Liver (tissue), 8 donors: ENCODE measurements at regions not wholly inside any gene's neighbourhood (a gene's known extent, or its start where the extent isn't known, plus 50 kb on each side); places are given as distances from the start of the nearest gene placed in this dataset.

Experiments used
- DNase-seq: peaks from one replicate; pipeline ENCODE4 v3.0.0-alpha.2; 2017; ENCODE audit warnings: low spot score
- H3K27ac ChIP-seq, 2 donors: one replicate each; pipeline ENCODE4 v1.7.0; 2013; ENCODE audit warnings: inconsistent platforms in 2 of 2, low read length in 2 of 2, control low read depth in 1 of 2, low read depth in 1 of 2, mild to moderate bottlenecking in 1 of 2
- H3K27me3 ChIP-seq, 4 donors: one replicate each; pipeline versions ENCODE4 v1.6.1 to v1.7.0; 2013; ENCODE audit warnings: low read length in 3 of 4, inconsistent platforms in 1 of 4, mild to moderate bottlenecking in 1 of 4, moderate library complexity in 1 of 4; ENCODE audit not compliant: control insufficient read depth in 4 of 4, insufficient read depth in 4 of 4
- H3K36me3 ChIP-seq, 4 donors: one replicate each; pipeline versions ENCODE4 v1.6.1 to v1.7.0; 2013; ENCODE audit warnings: low read length in 3 of 4, mild to moderate bottlenecking in 3 of 4, low read depth in 1 of 4, moderate library complexity in 1 of 4; ENCODE audit not compliant: control insufficient read depth in 4 of 4, insufficient read depth in 3 of 4
- H3K4me1 ChIP-seq, 4 donors: one replicate each; pipeline versions ENCODE4 v1.6.1 to v1.7.0; 2013; ENCODE audit warnings: low read length in 3 of 4, mild to moderate bottlenecking in 3 of 4, moderate library complexity in 1 of 4; ENCODE audit not compliant: control insufficient read depth in 4 of 4, insufficient read depth in 4 of 4
- H3K4me3 ChIP-seq, 3 donors: one replicate each; pipeline versions ENCODE4 v1.6.1 to v1.7.0; 2013; ENCODE audit warnings: low read length in 3 of 3, control low read depth in 1 of 3, low read depth in 1 of 3, mild to moderate bottlenecking in 1 of 3
- H3K9ac ChIP-seq, 2 donors: one replicate each; pipeline ENCODE4 v1.7.0; 2013; ENCODE audit warnings: low read length in 2 of 2, mild to moderate bottlenecking in 2 of 2, moderate library complexity in 2 of 2, control low read depth in 1 of 2, low read depth in 1 of 2
- H3K9me3 ChIP-seq, 4 donors: one replicate each; pipeline versions ENCODE4 v1.6.1 to v1.7.0; 2013; ENCODE audit warnings: low read length in 3 of 4; ENCODE audit not compliant: control insufficient read depth in 4 of 4
- EGR1 ChIP-seq, 2 donors: IDR thresholded peaks; 2 replicates each; pipeline ENCODE4 v1.6.1; 2016 to 2018; ENCODE audit warnings: antibody characterized with exemption in 2 of 2, low read depth in 2 of 2
- FOXA1 ChIP-seq: IDR thresholded peaks from 2 replicates; pipeline ENCODE4 v1.6.1; 2016; ENCODE audit warnings: antibody characterized with exemption
- FOXA2 ChIP-seq: IDR thresholded peaks from 2 replicates; pipeline ENCODE4 v1.6.1; 2016; ENCODE audit warnings: antibody characterized with exemption
- GABPA ChIP-seq, 2 donors: IDR thresholded peaks in 1 of 2; conservative IDR thresholded peaks in 1 of 2; 2 replicates each; pipeline ENCODE4 v1.6.1; 2016; ENCODE audit warnings: antibody characterized with exemption in 2 of 2, mild to moderate bottlenecking in 1 of 2, moderate library complexity in 1 of 2
- HNF4A ChIP-seq, 2 donors: conservative IDR thresholded peaks; 2 replicates each; pipeline ENCODE4 v1.6.1; 2016; ENCODE audit warnings: antibody characterized with exemption in 2 of 2, mild to moderate bottlenecking in 2 of 2
- JUND ChIP-seq, 2 donors: IDR thresholded peaks; 2 replicates each; pipeline ENCODE4 v1.6.1; 2016; ENCODE audit warnings: antibody characterized with exemption in 2 of 2
- RAD21 ChIP-seq, 2 donors: IDR thresholded peaks; 2 replicates each; pipeline ENCODE4 v1.6.1; 2016; ENCODE audit warnings: antibody characterized with exemption in 2 of 2, mild to moderate bottlenecking in 2 of 2
- RXRA ChIP-seq, 2 donors: IDR thresholded peaks; 2 replicates each; pipeline ENCODE4 v1.6.1; 2017 to 2018; ENCODE audit warnings: antibody characterized with exemption in 2 of 2, mild to moderate bottlenecking in 1 of 2
- SP1 ChIP-seq: IDR thresholded peaks from 2 replicates; pipeline ENCODE4 v1.6.1; 2018; ENCODE audit warnings: antibody characterized with exemption, mild to moderate bottlenecking
- TAF1 ChIP-seq: conservative IDR thresholded peaks from 2 replicates; pipeline ENCODE4 v1.6.1; 2016; ENCODE audit warnings: antibody characterized with exemption, mild to moderate bottlenecking
- WGBS: extraction: QIAGEN DNeasy Blood & Tissue Kit; methylation state at CpG from one replicate; pipeline ENCODE4 v1.1.7; 2013; 5-methylcytosine and 5-hydroxymethylcytosine counted together
- TF ChIP-seq, protein P1 (sequence below): fragments of 150-350 bp; IDR thresholded peaks from 2 replicates; pipeline ENCODE4 v1.5.1; 2017; ENCODE audit warnings: improper control_type of control experiment, low read depth, low read length; ENCODE audit not compliant: missing input control
- TF ChIP-seq, protein P2 (sequence below): IDR thresholded peaks from 2 replicates; pipeline ENCODE4 v1.6.1; 2016; ENCODE audit warnings: antibody characterized with exemption, mild to moderate bottlenecking
- TF ChIP-seq, protein P3 (sequence below): IDR thresholded peaks from 2 replicates; pipeline ENCODE4 v1.6.1; 2016; ENCODE audit warnings: antibody characterized with exemption
- TF ChIP-seq, protein P4 (sequence below): IDR thresholded peaks from 2 replicates; pipeline ENCODE4 v1.6.1; 2016; ENCODE audit warnings: antibody characterized with exemption
- TF ChIP-seq, protein P5 (sequence below): IDR thresholded peaks from 2 replicates; pipeline ENCODE4 v1.6.1; 2016; ENCODE audit warnings: antibody characterized with exemption
- donor health status: healthy.
- donor health status: healthy.
- donor health status: healthy.
- donor health status: healthy.
- donor health status: healthy.

DNA sequence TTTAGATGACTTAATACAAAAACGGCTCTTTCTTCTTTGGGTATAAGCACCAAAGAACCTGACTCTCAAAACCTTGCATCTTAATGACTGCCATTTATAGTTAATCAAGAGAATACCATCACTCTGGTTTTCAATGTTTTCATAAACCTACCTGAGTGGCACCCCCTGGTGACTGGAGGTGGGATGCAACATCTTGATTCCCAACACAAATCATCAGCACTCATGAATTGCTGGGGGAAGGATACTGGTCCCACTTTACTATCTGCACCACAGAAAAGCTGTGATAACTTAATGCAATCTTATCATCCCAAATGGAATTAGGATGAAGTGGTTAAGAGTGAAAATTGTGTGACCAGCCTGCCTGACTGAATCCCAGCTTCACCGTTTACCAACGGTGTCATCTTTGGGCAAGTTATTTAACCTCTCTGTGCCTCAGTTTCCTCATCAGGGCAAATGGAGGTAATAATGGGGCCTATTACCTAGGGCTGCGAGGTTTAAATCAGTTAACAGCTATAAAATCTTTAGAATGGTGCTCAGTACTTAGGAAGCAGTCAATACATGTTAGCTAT, 366.4 kb downstream of the KLF12 start:
- H3K4me1 ChIP-seq: peaks cover 5 to 34% (median 29%) of the 10 kb centered on the region in 4 donors
- no peak overlapping the region for H3K9ac ChIP-seq
- H3K9me3 ChIP-seq: no peaks in the 10 kb centered on the region
- 85% methylated on average over 4 of the region's 4 CpGs for WGBS
- H3K4me3 ChIP-seq: no peak overlapping the region
- H3K27me3 ChIP-seq: no peaks in the 10 kb centered on the region
- H3K27ac ChIP-seq: peak overlapping the region; percentile 66 to 69
- TF ChIP-seq RXRA (IDR thresholded peaks at IDR 0.05) (no peak), HNF4A (conservative IDR thresholded peaks at IDR 0.05) (no peak), GABPA (IDR thresholded peaks at IDR 0.05 in 1 of 2, conservative IDR thresholded peaks at IDR 0.05 in 1 of 2) (no peak), RAD21 (IDR thresholded peaks at IDR 0.05) (peak in 1 of 2 donors; percentile 56), SP1 (no peak), FOXA2 (no peak)
- TF ChIP-seq, protein P1, sequence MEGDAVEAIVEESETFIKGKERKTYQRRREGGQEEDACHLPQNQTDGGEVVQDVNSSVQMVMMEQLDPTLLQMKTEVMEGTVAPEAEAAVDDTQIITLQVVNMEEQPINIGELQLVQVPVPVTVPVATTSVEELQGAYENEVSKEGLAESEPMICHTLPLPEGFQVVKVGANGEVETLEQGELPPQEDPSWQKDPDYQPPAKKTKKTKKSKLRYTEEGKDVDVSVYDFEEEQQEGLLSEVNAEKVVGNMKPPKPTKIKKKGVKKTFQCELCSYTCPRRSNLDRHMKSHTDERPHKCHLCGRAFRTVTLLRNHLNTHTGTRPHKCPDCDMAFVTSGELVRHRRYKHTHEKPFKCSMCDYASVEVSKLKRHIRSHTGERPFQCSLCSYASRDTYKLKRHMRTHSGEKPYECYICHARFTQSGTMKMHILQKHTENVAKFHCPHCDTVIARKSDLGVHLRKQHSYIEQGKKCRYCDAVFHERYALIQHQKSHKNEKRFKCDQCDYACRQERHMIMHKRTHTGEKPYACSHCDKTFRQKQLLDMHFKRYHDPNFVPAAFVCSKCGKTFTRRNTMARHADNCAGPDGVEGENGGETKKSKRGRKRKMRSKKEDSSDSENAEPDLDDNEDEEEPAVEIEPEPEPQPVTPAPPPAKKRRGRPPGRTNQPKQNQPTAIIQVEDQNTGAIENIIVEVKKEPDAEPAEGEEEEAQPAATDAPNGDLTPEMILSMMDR: peak; percentile 36
- TF ChIP-seq, protein P2, sequence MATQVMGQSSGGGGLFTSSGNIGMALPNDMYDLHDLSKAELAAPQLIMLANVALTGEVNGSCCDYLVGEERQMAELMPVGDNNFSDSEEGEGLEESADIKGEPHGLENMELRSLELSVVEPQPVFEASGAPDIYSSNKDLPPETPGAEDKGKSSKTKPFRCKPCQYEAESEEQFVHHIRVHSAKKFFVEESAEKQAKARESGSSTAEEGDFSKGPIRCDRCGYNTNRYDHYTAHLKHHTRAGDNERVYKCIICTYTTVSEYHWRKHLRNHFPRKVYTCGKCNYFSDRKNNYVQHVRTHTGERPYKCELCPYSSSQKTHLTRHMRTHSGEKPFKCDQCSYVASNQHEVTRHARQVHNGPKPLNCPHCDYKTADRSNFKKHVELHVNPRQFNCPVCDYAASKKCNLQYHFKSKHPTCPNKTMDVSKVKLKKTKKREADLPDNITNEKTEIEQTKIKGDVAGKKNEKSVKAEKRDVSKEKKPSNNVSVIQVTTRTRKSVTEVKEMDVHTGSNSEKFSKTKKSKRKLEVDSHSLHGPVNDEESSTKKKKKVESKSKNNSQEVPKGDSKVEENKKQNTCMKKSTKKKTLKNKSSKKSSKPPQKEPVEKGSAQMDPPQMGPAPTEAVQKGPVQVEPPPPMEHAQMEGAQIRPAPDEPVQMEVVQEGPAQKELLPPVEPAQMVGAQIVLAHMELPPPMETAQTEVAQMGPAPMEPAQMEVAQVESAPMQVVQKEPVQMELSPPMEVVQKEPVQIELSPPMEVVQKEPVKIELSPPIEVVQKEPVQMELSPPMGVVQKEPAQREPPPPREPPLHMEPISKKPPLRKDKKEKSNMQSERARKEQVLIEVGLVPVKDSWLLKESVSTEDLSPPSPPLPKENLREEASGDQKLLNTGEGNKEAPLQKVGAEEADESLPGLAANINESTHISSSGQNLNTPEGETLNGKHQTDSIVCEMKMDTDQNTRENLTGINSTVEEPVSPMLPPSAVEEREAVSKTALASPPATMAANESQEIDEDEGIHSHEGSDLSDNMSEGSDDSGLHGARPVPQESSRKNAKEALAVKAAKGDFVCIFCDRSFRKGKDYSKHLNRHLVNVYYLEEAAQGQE: no peak
- TF ChIP-seq, protein P3, sequence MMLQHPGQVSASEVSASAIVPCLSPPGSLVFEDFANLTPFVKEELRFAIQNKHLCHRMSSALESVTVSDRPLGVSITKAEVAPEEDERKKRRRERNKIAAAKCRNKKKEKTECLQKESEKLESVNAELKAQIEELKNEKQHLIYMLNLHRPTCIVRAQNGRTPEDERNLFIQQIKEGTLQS: no peak
- DNase-seq: no peak
- no peaks in the 10 kb centered on the region for H3K36me3 ChIP-seq

DNA sequence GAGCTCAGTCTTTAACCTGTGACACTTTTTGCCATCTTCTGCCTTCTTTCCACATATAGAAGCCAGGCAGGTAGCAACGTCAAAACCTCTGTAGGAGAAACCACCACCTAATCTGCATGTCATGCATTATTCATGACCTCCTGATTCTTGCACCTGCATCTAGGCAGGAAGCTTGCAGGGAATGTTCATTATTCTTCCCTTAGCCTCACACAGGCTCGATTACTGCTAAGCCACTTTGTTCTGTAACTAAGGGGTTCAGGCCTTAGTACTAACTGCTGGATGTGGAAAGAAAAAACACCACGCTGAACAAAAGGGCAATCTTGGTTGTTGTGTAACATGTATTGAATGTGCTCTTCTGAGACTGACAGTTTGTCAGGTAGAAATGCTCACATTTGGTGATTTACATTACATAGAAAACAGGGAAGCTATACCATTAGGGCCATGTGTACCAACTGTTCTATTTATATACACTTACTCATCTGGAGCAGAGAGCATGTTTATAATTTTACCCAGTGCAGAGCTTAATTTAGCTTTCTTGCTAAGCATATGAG, 366.9 kb downstream of the KLF12 start:
- no peaks in the 10 kb centered on the region for H3K27me3 ChIP-seq
- WGBS: 21% methylated on average over 3 of the region's 3 CpGs
- no peak for DNase-seq
- H3K4me3 ChIP-seq: no peak overlapping the region
- H3K9me3 ChIP-seq: no peaks in the 10 kb centered on the region
- no peaks in the 10 kb centered on the region for H3K36me3 ChIP-seq
- no peak overlapping the region for H3K9ac ChIP-seq
- TF ChIP-seq FOXA1 (no peak), TAF1 (no peak), SP1 (peak; percentile 82), HNF4A (conservative IDR thresholded peaks at IDR 0.05) (peak; percentile 88), JUND (IDR thresholded peaks at IDR 0.05) (peak in 1 of 2 donors; percentile 49), RXRA (IDR thresholded peaks at IDR 0.05) (peak; percentile 56 to 60), GABPA (IDR thresholded peaks at IDR 0.05 in 1 of 2, conservative IDR thresholded peaks at IDR 0.05 in 1 of 2) (no peak), EGR1 (IDR thresholded peaks at IDR 0.05; ENCODE audit: low read depth in 2 of 2) (no peak)
- TF ChIP-seq, protein P3: no peak
- TF ChIP-seq, protein P1: peak; percentile 2
- TF ChIP-seq, protein P4, sequence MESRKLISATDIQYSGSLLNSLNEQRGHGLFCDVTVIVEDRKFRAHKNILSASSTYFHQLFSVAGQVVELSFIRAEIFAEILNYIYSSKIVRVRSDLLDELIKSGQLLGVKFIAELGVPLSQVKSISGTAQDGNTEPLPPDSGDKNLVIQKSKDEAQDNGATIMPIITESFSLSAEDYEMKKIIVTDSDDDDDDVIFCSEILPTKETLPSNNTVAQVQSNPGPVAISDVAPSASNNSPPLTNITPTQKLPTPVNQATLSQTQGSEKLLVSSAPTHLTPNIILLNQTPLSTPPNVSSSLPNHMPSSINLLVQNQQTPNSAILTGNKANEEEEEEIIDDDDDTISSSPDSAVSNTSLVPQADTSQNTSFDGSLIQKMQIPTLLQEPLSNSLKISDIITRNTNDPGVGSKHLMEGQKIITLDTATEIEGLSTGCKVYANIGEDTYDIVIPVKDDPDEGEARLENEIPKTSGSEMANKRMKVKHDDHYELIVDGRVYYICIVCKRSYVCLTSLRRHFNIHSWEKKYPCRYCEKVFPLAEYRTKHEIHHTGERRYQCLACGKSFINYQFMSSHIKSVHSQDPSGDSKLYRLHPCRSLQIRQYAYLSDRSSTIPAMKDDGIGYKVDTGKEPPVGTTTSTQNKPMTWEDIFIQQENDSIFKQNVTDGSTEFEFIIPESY: no peak
- TF ChIP-seq, protein P5, sequence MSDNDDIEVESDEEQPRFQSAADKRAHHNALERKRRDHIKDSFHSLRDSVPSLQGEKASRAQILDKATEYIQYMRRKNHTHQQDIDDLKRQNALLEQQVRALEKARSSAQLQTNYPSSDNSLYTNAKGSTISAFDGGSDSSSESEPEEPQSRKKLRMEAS: peak; percentile 35
- H3K4me1 ChIP-seq: peaks cover 5 to 34% (median 29%) of the 10 kb centered on the region in 4 donors
- H3K27ac ChIP-seq: peak overlapping the region; percentile 66 to 69
